ENCODE measurements at regions not wholly inside any gene's neighbourhood (a gene's known extent, or its start where the extent isn't known, plus 50 kb on each side); places are given as distances from the start of the nearest gene placed in this dataset.
A peak's percentile ranks its signal among the peaks of the same experiment; 100 is the strongest.
"Not testable (repeated sequence)": the region's sequence is repeated elsewhere in the genome, so short reads cannot be mapped to it uniquely, and the experiment has no call there.

- DNase-seq (ENCODE audit: low read depth, low spot score): no peak
These were observed 86.3 kb upstream of the BMP2K start for GRCh38 chr4:78689700-78690323.

GRCh38 chr4:78691334-78691754, 84.8 kb upstream of the BMP2K start:
- DNase-seq (ENCODE audit: low read depth, low spot score): no peak
- H3K4me3 ChIP-seq (ENCODE audit: low read length): no peak overlapping the region

More at GRCh38 chr4:78689700-78690323, 86.3 kb upstream of the BMP2K start:
- H3K4me3 ChIP-seq (ENCODE audit: low read length): no peak overlapping the region

- DNase-seq (ENCODE audit: low read depth, low spot score): peak; percentile 71
- H3K4me3 ChIP-seq (ENCODE audit: low read length): no peak overlapping the region
These were observed 84.0 kb upstream of the BMP2K start for GRCh38 chr4:78691971-78692821.

- DNase-seq (ENCODE audit: low read depth, low spot score): no peak
- H3K4me3 ChIP-seq (ENCODE audit: low read length): no peak overlapping the region
These were observed 83.4 kb upstream of the BMP2K start for GRCh38 chr4:78692822-78693170.

GRCh38 chr4:78693777-78694456, 82.2 kb upstream of the BMP2K start:
- no peak overlapping the region for H3K4me3 ChIP-seq (ENCODE audit: low read length)
- no peak for DNase-seq (ENCODE audit: low read depth, low spot score)

- H3K4me3 ChIP-seq (ENCODE audit: low read length): no peak overlapping the region
- no peak for DNase-seq (ENCODE audit: low read depth, low spot score)
These were observed 81.7 kb upstream of the BMP2K start for GRCh38 chr4:78694457-78694787.

- DNase-seq (ENCODE audit: low read depth, low spot score): no peak
- H3K4me3 ChIP-seq (ENCODE audit: low read length): no peak overlapping the region
These were observed 80.2 kb upstream of the BMP2K start for GRCh38 chr4:78695910-78696309.

GRCh38 chr4:78703079-78703478, 73.1 kb upstream of the BMP2K start:
- H3K4me3 ChIP-seq (ENCODE audit: low read length): no peak overlapping the region
- DNase-seq (ENCODE audit: low read depth, low spot score): no peak

GRCh38 chr4:78704317-78704716, 71.8 kb upstream of the BMP2K start:
- H3K4me3 ChIP-seq (ENCODE audit: low read length): no peak overlapping the region
- no peak for DNase-seq (ENCODE audit: low read depth, low spot score)

GRCh38 chr4:78704981-78705683, 71.0 kb upstream of the BMP2K start:
- H3K4me3 ChIP-seq (ENCODE audit: low read length): no peak overlapping the region

GRCh38 chr4:78706302-78706701, 69.8 kb upstream of the BMP2K start:
- DNase-seq (ENCODE audit: low read depth, low spot score): no peak
- H3K4me3 ChIP-seq (ENCODE audit: low read length): no peak overlapping the region

More at GRCh38 chr4:78704981-78705683, 71.0 kb upstream of the BMP2K start:
- DNase-seq (ENCODE audit: low read depth, low spot score): no peak

- no peak overlapping the region for H3K4me3 ChIP-seq (ENCODE audit: low read length)
- DNase-seq (ENCODE audit: low read depth, low spot score): no peak
These were observed 68.9 kb upstream of the BMP2K start for GRCh38 chr4:78707268-78707667.

GRCh38 chr4:78707793-78708192, 68.4 kb upstream of the BMP2K start:
- H3K4me3 ChIP-seq (ENCODE audit: low read length): no peak overlapping the region
- no peak for DNase-seq (ENCODE audit: low read depth, low spot score)

GRCh38 chr4:78710536-78710935, 65.6 kb upstream of the BMP2K start:
- no peak for DNase-seq (ENCODE audit: low read depth, low spot score)

GRCh38 chr4:78711676-78712075, 64.5 kb upstream of the BMP2K start:
- no peak overlapping the region for H3K4me3 ChIP-seq (ENCODE audit: low read length)
- DNase-seq (ENCODE audit: low read depth, low spot score): no peak

More at GRCh38 chr4:78710536-78710935, 65.6 kb upstream of the BMP2K start:
- no peak overlapping the region for H3K4me3 ChIP-seq (ENCODE audit: low read length)

GRCh38 chr4:78714598-78714997, 61.6 kb upstream of the BMP2K start:
- H3K4me3 ChIP-seq (ENCODE audit: low read length); DNase-seq (ENCODE audit: low read depth, low spot score): not testable (repeated sequence)

- not testable (repeated sequence) for DNase-seq (ENCODE audit: low read depth, low spot score); H3K4me3 ChIP-seq (ENCODE audit: low read length)
These were observed 60.8 kb upstream of the BMP2K start for GRCh38 chr4:78715372-78715771.

GRCh38 chr4:78717712-78718111, 58.4 kb upstream of the BMP2K start:
- not testable (repeated sequence) for H3K4me3 ChIP-seq (ENCODE audit: low read length); DNase-seq (ENCODE audit: low read depth, low spot score)

GRCh38 chr4:78720204-78720603, 55.9 kb upstream of the BMP2K start:
- no peak overlapping the region for H3K4me3 ChIP-seq (ENCODE audit: low read length)
- no peak for DNase-seq (ENCODE audit: low read depth, low spot score)
